GM12878 (cell line): ENCODE measurements at regions not wholly inside any gene's neighbourhood (a gene's known extent, or its start where the extent isn't known, plus 50 kb on each side); places are given as distances from the start of the nearest gene placed in this dataset.

ENCODE experiments used
- ATAC-seq: fragments of 200-7000 bp; cut with Tn5 transposase; 3 replicates; pipeline ENCODE4 v1.9.1; 2020; ENCODE audit warnings: mild to moderate bottlenecking, moderate library complexity
- BruUV-seq: library from RNA; stranded (reverse); fragments of 400-500 nt; replicated peaks from 2 replicates; lab custom pipeline; 2021; lab: Mats Ljungman, UMichigan
- CTCF ChIA-PET: fragments of 300-600 bp; sonication (Branson Sonifier 250); formaldehyde crosslinking; extraction: SDS; loops from one replicate; lab custom pipeline; 2021; ENCODE audit warnings: inconsistent platforms; lab: Yijun Ruan, JAX
- POLR2A ChIA-PET: fragments of 350-600 bp; formaldehyde crosslinking; extraction: SDS; loops from one replicate; lab custom pipeline; 2021; ENCODE audit warnings: inconsistent platforms; lab: Charles Lee
- RAD21 ChIA-PET: fragments of 300-600 bp; sonication (Branson Sonifier 250); formaldehyde crosslinking; loops from one replicate; lab custom pipeline; 2023; ENCODE audit warnings: antibody characterized with exemption; ENCODE audit not compliant: unreplicated experiment; lab: Charles Lee
- SMC1A ChIA-PET: fragments of 300-600 bp; sonication (Branson Sonifier 250); formaldehyde crosslinking; loops from one replicate; lab custom pipeline; 2023; ENCODE audit not compliant: unreplicated experiment, uncharacterized antibody; lab: Charles Lee
- DNase-seq: peaks from one replicate; pipeline ENCODE4 v3.0.0-alpha.2; 2011; ENCODE audit warnings: low read depth, low spot score
- FAIRE-seq: peaks from 3 replicates; lab custom pipeline; 2011; peaks lifted over from hg19 to GRCh38; lab: Jason Lieb, UNC
- H2AFZ ChIP-seq: 2 replicates; pipeline ENCODE4 v1.6.0; 2011; ENCODE audit warnings: low read depth, low read length, control low read depth; ENCODE audit not compliant: control insufficient read depth
- H3K27ac ChIP-seq: 2 replicates; pipeline ENCODE4 v1.5.1; 2011; ENCODE audit warnings: control low read depth; ENCODE audit not compliant: control insufficient read depth, insufficient read depth
- H3K27me3 ChIP-seq, 2 experiments: replicated peaks in 1 of 2; 2 replicates each; pipeline versions ENCODE4 v1.6.0 to v1.6.1; 2011; ENCODE audit warnings: low read length in 1 of 2; ENCODE audit not compliant: control insufficient read depth in 2 of 2, insufficient read depth in 2 of 2
- H3K36me3 ChIP-seq, 2 experiments: 2 replicates each; pipeline ENCODE4 v1.5.1; 2011; ENCODE audit warnings: low read length in 1 of 2; ENCODE audit not compliant: control insufficient read depth in 2 of 2, insufficient read depth in 2 of 2
- H3K4me1 ChIP-seq: 2 replicates; pipeline ENCODE4 v1.6.1; 2011; ENCODE audit warnings: mild to moderate bottlenecking, low read length, moderate library complexity, mixed read lengths; ENCODE audit not compliant: control insufficient read depth, insufficient read depth
- H3K4me2 ChIP-seq: 2 replicates; pipeline ENCODE4 v1.6.0; 2011; ENCODE audit warnings: control low read depth; ENCODE audit not compliant: control insufficient read depth, insufficient read depth
- H3K4me3 ChIP-seq: fragments of 200-600 bp; sonication (generic); 2 replicates; pipeline ENCODE4 v1.5.1; 2016
- H3K79me2 ChIP-seq: 2 replicates; pipeline ENCODE4 v1.6.0; 2011; ENCODE audit warnings: low read length; ENCODE audit not compliant: control insufficient read depth, insufficient read depth
- H3K9ac ChIP-seq: 2 replicates; pipeline ENCODE4 v1.8.0; 2011; ENCODE audit warnings: low read length, control low read depth, mixed read lengths; ENCODE audit not compliant: control insufficient read depth, insufficient read depth
- H3K9me3 ChIP-seq: replicated peaks from 3 replicates; pipeline ENCODE4 v1.5.1; 2011; ENCODE audit warnings: mild to moderate bottlenecking, low read length; ENCODE audit not compliant: control insufficient read depth, insufficient read depth
- H4K20me1 ChIP-seq: 2 replicates; pipeline ENCODE4 v1.6.0; 2011; ENCODE audit not compliant: control insufficient read depth, insufficient read depth
- ATF7 ChIP-seq: fragments of 450-650 bp; IDR thresholded peaks from 2 replicates; pipeline ENCODE4 v1.6.1; 2016; ENCODE audit warnings: low read depth, mild to moderate bottlenecking
- BMI1 ChIP-seq: fragments of 450-650 bp; IDR thresholded peaks from 2 replicates; pipeline ENCODE4 v1.6.1; 2016; ENCODE audit warnings: mild to moderate bottlenecking, moderate library complexity, borderline replicate concordance
- BRCA1 ChIP-seq: IDR thresholded peaks from 2 replicates; pipeline ENCODE4 v1.6.1; 2011; ENCODE audit warnings: low read depth, low read length, improper control_type of control experiment
- HDGF ChIP-seq: fragments of 450-650 bp; IDR thresholded peaks from 2 replicates; pipeline ENCODE4 v1.6.1; 2016; ENCODE audit warnings: antibody characterized with exemption
- PAX5 ChIP-seq: IDR thresholded peaks from 2 replicates; pipeline ENCODE4 v1.6.1; 2011; ENCODE audit warnings: low read depth, low read length, borderline replicate concordance
- PML ChIP-seq: IDR thresholded peaks from 2 replicates; pipeline ENCODE4 v1.6.1; 2012; ENCODE audit warnings: low read length, inconsistent platforms
- RCOR1 ChIP-seq: conservative IDR thresholded peaks from 2 replicates; pipeline ENCODE4 v1.6.1; 2012; ENCODE audit warnings: low read depth, low read length, improper control_type of control experiment
- RUNX3 ChIP-seq: IDR thresholded peaks from 2 replicates; pipeline ENCODE4 v1.6.1; 2012; ENCODE audit warnings: low read length, inconsistent platforms
- SKIL ChIP-seq: fragments of 450-650 bp; IDR thresholded peaks from 2 replicates; pipeline ENCODE4 v1.6.1; 2017; ENCODE audit warnings: mild to moderate bottlenecking, low read depth, inconsistent platforms; ENCODE audit not compliant: poor library complexity, severe bottlenecking
- SREBF2 ChIP-seq: IDR thresholded peaks from 2 replicates; pipeline ENCODE4 v1.6.1; 2012; ENCODE audit warnings: mild to moderate bottlenecking, low read length
- WGBS: methylation state at CpG from one replicate; pipeline ENCODE4 v1.1.6; 2016; ENCODE audit warnings: low lambda C conversion rate; ENCODE audit not compliant: insufficient replicate concordance, insufficient coverage; ENCODE audit errors: missing lambda C conversion rate; 5-methylcytosine and 5-hydroxymethylcytosine counted together
- in situ Hi-C: fragments of 300-500 bp; cut with MboI; formaldehyde crosslinking; loops from 9 replicates; pipeline ENCODE4 v1.14.3; 2018; ENCODE audit warnings: mixed read lengths
- intact Hi-C: fragments of 100-400 bp; cut with micrococcal nuclease; formaldehyde crosslinking; loops from one replicate; pipeline ENCODE4 v1.14.2; 2022; ENCODE audit not compliant: unreplicated experiment

- RAD21 ChIA-PET: no interaction called here
- TF ChIP-seq RUNX3 (no peak), PML (no peak), SKIL (no peak), HDGF (no peak), RCOR1 (no peak), PAX5 (no peak), SREBF2 (no peak), BMI1 (no peak), BRCA1 (no peak), ATF7 (no peak)
- TF ChIP-seq, all 136 proteins: peak for 0
- no peak overlapping the region for H2AFZ ChIP-seq
- H3K79me2 ChIP-seq: no peaks in the 10 kb centered on the region
- H3K36me3 ChIP-seq: no peaks in the 10 kb centered on the region
- H3K4me2 ChIP-seq: no peak overlapping the region
- peaks cover 4% of the 10 kb centered on the region for H3K4me1 ChIP-seq
- no peaks in the 10 kb centered on the region for H4K20me1 ChIP-seq
- ChIA-PET SMC1A (interaction anchor here (0.6 to 1.4 kb wide), 3 partner anchors 12 to 216 kb away, joined by 3 to 5 read pairs (median 3); no protein-coding TSS in a partner anchor), POLR2A (interaction anchor here (0.7 kb wide), 1 partner anchor 101 kb away, joined by 4 read pairs; no protein-coding TSS in a partner anchor), CTCF (interaction anchor here (0.6 to 1.4 kb wide), 2 partner anchors 10 to 368 kb away, joined by 3 read pairs; no protein-coding TSS in a partner anchor)
- H3K27ac ChIP-seq: no peak overlapping the region
- in situ Hi-C loops (no loop called here), intact Hi-C loops (loop anchor here (10.0 kb wide), 1 partner anchor 688 kb away; no protein-coding TSS in a partner anchor)
- BruUV-seq: no TSS peak
- ATAC-seq (no peak), FAIRE-seq (no peak), DNase-seq (no peak)
- H3K27me3 ChIP-seq: peaks cover 0 to 4% of the 10 kb centered on the region in 2 experiments; a peak in 2 of 4 replicates
- no peak overlapping the region for H3K9ac ChIP-seq
- 50% methylated on average over 9 of the region's 9 CpGs for WGBS
- H3K4me3 ChIP-seq: no peak overlapping the region
- no peaks in the 10 kb centered on the region for H3K9me3 ChIP-seq
These were observed 216.4 kb upstream of the GYPA start for GRCh38 chr4:144356941-144357381.
